H9 (cell line): ENCODE measurements at regions not wholly inside any gene's neighbourhood (a gene's known extent, or its start where the extent isn't known, plus 50 kb on each side); places are given as distances from the start of the nearest gene placed in this dataset.

ENCODE experiments used
- DNase-seq: peaks from one replicate; pipeline ENCODE4 v3.0.0-alpha.2; 2017
- H2AFZ ChIP-seq: one replicate; pipeline ENCODE4 v1.6.1; 2013; ENCODE audit warnings: mild to moderate bottlenecking, low read length, control low read depth, moderate library complexity
- H2AK5ac ChIP-seq: 2 replicates; pipeline ENCODE4 v1.6.1; 2013; ENCODE audit warnings: low read length, control low read depth, mixed read lengths; ENCODE audit not compliant: insufficient read length
- H2BK120ac ChIP-seq: one replicate; pipeline ENCODE4 v1.6.1; 2013; ENCODE audit warnings: low read depth, mild to moderate bottlenecking, low read length, control low read depth, inconsistent platforms; ENCODE audit not compliant: poor library complexity, severe bottlenecking
- H2BK12ac ChIP-seq: 2 replicates; pipeline ENCODE4 v1.6.1; 2013; ENCODE audit warnings: low read length, control low read depth, mixed read lengths, low read depth; ENCODE audit not compliant: insufficient read length
- H2BK15ac ChIP-seq: 2 replicates; pipeline ENCODE4 v1.6.1; 2013; ENCODE audit warnings: low read depth, low read length, control low read depth
- H2BK20ac ChIP-seq: one replicate; pipeline ENCODE4 v1.6.1; 2013; ENCODE audit warnings: low read depth, mild to moderate bottlenecking, low read length, control low read depth, inconsistent platforms; ENCODE audit not compliant: poor library complexity, severe bottlenecking
- H2BK5ac ChIP-seq: 2 replicates; pipeline ENCODE4 v1.6.1; 2013; ENCODE audit warnings: low read length, control low read depth, mixed read lengths; ENCODE audit not compliant: insufficient read length
- H3K14ac ChIP-seq: 2 replicates; pipeline ENCODE4 v1.6.1; 2013; ENCODE audit warnings: low read length, control low read depth; ENCODE audit not compliant: insufficient read depth
- H3K18ac ChIP-seq: 2 replicates; pipeline ENCODE4 v1.6.1; 2013; ENCODE audit warnings: low read depth, mild to moderate bottlenecking, mixed read lengths, low read length, control low read depth; ENCODE audit not compliant: insufficient read length
- H3K23ac ChIP-seq: 2 replicates; pipeline ENCODE4 v1.6.1; 2013; ENCODE audit warnings: low read length, control low read depth, mixed read lengths, low read depth; ENCODE audit not compliant: insufficient read length
- H3K23me2 ChIP-seq: 2 replicates; pipeline ENCODE4 v1.6.1; 2013; ENCODE audit warnings: low read depth, mild to moderate bottlenecking, mixed read lengths, low read length, control low read depth; ENCODE audit not compliant: insufficient read length, poor library complexity, severe bottlenecking
- H3K27ac ChIP-seq: 2 replicates; pipeline ENCODE4 v1.5.1; 2013; ENCODE audit warnings: low read length, control low read depth, mixed read lengths, low read depth; ENCODE audit not compliant: insufficient read length
- H3K27me3 ChIP-seq: 2 replicates; pipeline ENCODE4 v1.6.1; 2013; ENCODE audit warnings: low read length, control low read depth, inconsistent platforms; ENCODE audit not compliant: insufficient read depth
- H3K4ac ChIP-seq: 2 replicates; pipeline ENCODE4 v1.6.1; 2013; ENCODE audit warnings: low read depth, mild to moderate bottlenecking, control low read depth, inconsistent platforms, low read length, moderate library complexity
- H3K4me1 ChIP-seq: 2 replicates; pipeline ENCODE4 v1.6.1; 2013; ENCODE audit warnings: low read length, control low read depth, inconsistent platforms; ENCODE audit not compliant: insufficient read depth
- H3K4me2 ChIP-seq: 2 replicates; pipeline ENCODE4 v1.6.1; 2013; ENCODE audit warnings: low read length, control low read depth, mixed read lengths; ENCODE audit not compliant: insufficient read length, insufficient read depth
- H3K56ac ChIP-seq: 2 replicates; pipeline ENCODE4 v1.6.1; 2013; ENCODE audit warnings: low read depth, mild to moderate bottlenecking, mixed read lengths, low read length, control low read depth; ENCODE audit not compliant: insufficient read length
- H3K79me1 ChIP-seq: 2 replicates; pipeline ENCODE4 v1.6.1; 2013; ENCODE audit warnings: low read depth, mild to moderate bottlenecking, moderate library complexity, low read length, control low read depth, inconsistent platforms; ENCODE audit not compliant: insufficient read depth, poor library complexity, severe bottlenecking
- H3K79me2 ChIP-seq: 2 replicates; pipeline ENCODE4 v1.6.1; 2013; ENCODE audit warnings: low read length, control low read depth, inconsistent platforms; ENCODE audit not compliant: insufficient read depth
- H3K9ac ChIP-seq: 2 replicates; pipeline ENCODE4 v1.6.1; 2013; ENCODE audit warnings: low read length, control low read depth, mixed read lengths; ENCODE audit not compliant: insufficient read length; ENCODE audit errors: extremely low read depth
- H3K9me3 ChIP-seq: one replicate; pipeline ENCODE4 v1.6.1; 2013; ENCODE audit warnings: low read depth, low read length, inconsistent platforms; ENCODE audit not compliant: control insufficient read depth
- H3T11ph ChIP-seq: one replicate; pipeline ENCODE4 v1.6.1; 2013; ENCODE audit warnings: mild to moderate bottlenecking, low read length, control low read depth, inconsistent platforms
- H4K20me1 ChIP-seq: one replicate; pipeline ENCODE4 v1.6.1; 2013; ENCODE audit not compliant: control insufficient read depth, insufficient read length, insufficient read depth
- H4K5ac ChIP-seq: 2 replicates; pipeline ENCODE4 v1.6.1; 2013; ENCODE audit warnings: low read depth, mild to moderate bottlenecking, mixed read lengths, low read length, control low read depth; ENCODE audit not compliant: insufficient read length
- H4K8ac ChIP-seq: replicated peaks from 2 replicates; pipeline ENCODE4 v1.6.1; 2013; ENCODE audit warnings: low read length, control low read depth, mixed read lengths, low read depth; ENCODE audit not compliant: insufficient read length
- H4K91ac ChIP-seq: 2 replicates; pipeline ENCODE4 v1.6.1; 2013; ENCODE audit warnings: low read depth, mild to moderate bottlenecking, moderate library complexity, mixed read lengths, low read length, control low read depth; ENCODE audit not compliant: insufficient read length
- H3K27ac Mint-ChIP-seq, 3 experiments: 2 replicates in 2 of 3; 3 replicates in 1 of 3; pipeline ENCODE4 v1.8.0; 2020 to 2021; ENCODE audit warnings: mixed read lengths in 3 of 3, mild to moderate bottlenecking in 1 of 3, moderate library complexity in 1 of 3
- H3K27me3 Mint-ChIP-seq: 2 replicates; pipeline ENCODE4 v1.8.0; 2021; ENCODE audit warnings: low read depth, mild to moderate bottlenecking, moderate library complexity, mixed read lengths
- H3K36me3 Mint-ChIP-seq, 3 experiments: 2 replicates in 2 of 3; 3 replicates in 1 of 3; pipeline ENCODE4 v1.8.0; 2020 to 2021; ENCODE audit warnings: low read depth in 3 of 3, mixed read lengths in 3 of 3; ENCODE audit not compliant: insufficient read depth in 1 of 3
- H3K4me1 Mint-ChIP-seq, 2 experiments: 2 replicates each; pipeline ENCODE4 v1.8.0; 2020; ENCODE audit warnings: mixed read lengths in 2 of 2
- H3K4me3 Mint-ChIP-seq, 2 experiments: 2 replicates in 1 of 2; 3 replicates in 1 of 2; pipeline ENCODE4 v1.8.0; 2020 to 2021; ENCODE audit warnings: mild to moderate bottlenecking in 2 of 2, mixed read lengths in 2 of 2, moderate library complexity in 1 of 2
- H3K9me3 Mint-ChIP-seq, 2 experiments: 2 replicates in 1 of 2; 3 replicates in 1 of 2; pipeline ENCODE4 v1.8.0; 2020; ENCODE audit warnings: mild to moderate bottlenecking in 2 of 2, mixed read lengths in 2 of 2, moderate library complexity in 1 of 2
- CTCF ChIP-seq: fragments of 200-600 bp; sonication (generic); conservative IDR thresholded peaks from 3 replicates; pipeline ENCODE4 v1.8.0; 2021; ENCODE audit warnings: antibody characterized with exemption, mild to moderate bottlenecking
- WGBS: extraction: QIAGEN DNeasy Blood & Tissue Kit; methylation state at CpG from one replicate; pipeline ENCODE4 v1.1.7; 2013; ENCODE audit warnings: missing lambda C conversion rate, low lambda C conversion rate, mixed read lengths; ENCODE audit not compliant: insufficient read length; ENCODE audit errors: extremely low coverage; 5-methylcytosine and 5-hydroxymethylcytosine counted together

GRCh38 chr6:50437901-50438300 lies 275.4 kb upstream of the TFAP2D start:
- H2BK120ac ChIP-seq, result no peak overlapping the region
- H4K8ac ChIP-seq, result no peak overlapping the region
- no peaks in the 10 kb centered on the region for H3K79me1 ChIP-seq
- no peaks in the 10 kb centered on the region for H3K23me2 ChIP-seq
- no peak overlapping the region for H3K9ac ChIP-seq
- no peak overlapping the region for H3K27ac Mint-ChIP-seq
- no peak overlapping the region for H3K14ac ChIP-seq
- no peak overlapping the region for H3K56ac ChIP-seq
- H3K79me2 ChIP-seq, result no peaks in the 10 kb centered on the region
- H3K4ac ChIP-seq, result no peak overlapping the region
- WGBS, result no CpG with 5 or more reads among the region's 1 CpG
- no peaks in the 10 kb centered on the region for H3K4me1 Mint-ChIP-seq
- no peak overlapping the region for H2AFZ ChIP-seq
- no peak overlapping the region for H2BK5ac ChIP-seq
- H3K4me2 ChIP-seq, result no peak overlapping the region
- no peak overlapping the region for H2BK20ac ChIP-seq
- H3K9me3 ChIP-seq, result no peaks in the 10 kb centered on the region
- no peak overlapping the region for H3K18ac ChIP-seq
- no peaks in the 10 kb centered on the region for H3K36me3 Mint-ChIP-seq
- TF ChIP-seq CTCF, result no peak
- no peak overlapping the region for H2AK5ac ChIP-seq
- no peaks in the 10 kb centered on the region for H3K4me1 ChIP-seq
- H3K9me3 Mint-ChIP-seq, result no peaks in the 10 kb centered on the region
- no peaks in the 10 kb centered on the region for H3K27me3 ChIP-seq
- no peak overlapping the region for H2BK15ac ChIP-seq
- no peaks in the 10 kb centered on the region for H3K27me3 Mint-ChIP-seq
- H3K23ac ChIP-seq, result no peak overlapping the region
- DNase-seq, result no peak
- H4K91ac ChIP-seq, result no peak overlapping the region
- H3K4me3 Mint-ChIP-seq, result no peak overlapping the region
- H4K20me1 ChIP-seq, result no peaks in the 10 kb centered on the region
- no peak overlapping the region for H3T11ph ChIP-seq
- H4K5ac ChIP-seq, result no peak overlapping the region
- H3K27ac ChIP-seq, result peak overlapping the region; percentile 46
- no peak overlapping the region for H2BK12ac ChIP-seq
